SJCRH30 (cell line): ENCODE measurements at regions not wholly inside any gene's neighbourhood (a gene's known extent, or its start where the extent isn't known, plus 50 kb on each side); places are given as distances from the start of the nearest gene placed in this dataset.

Experiments used
- DNase-seq, 2 experiments: peaks; one replicate each; pipeline ENCODE4 v3.0.0-alpha.2; 2015 to 2020
- H3K27ac ChIP-seq: fragments of 250-450 bp; sonication (Bioruptor Pico); 2 replicates; pipeline ENCODE4 v1.5.1; 2020; ENCODE audit warnings: mild to moderate bottlenecking, moderate library complexity
- H3K27me3 ChIP-seq: fragments of 250-450 bp; sonication (Bioruptor Pico); 2 replicates; pipeline ENCODE4 v1.5.1; 2020; ENCODE audit warnings: mild to moderate bottlenecking, moderate library complexity
- H3K36me3 ChIP-seq: fragments of 250-450 bp; sonication (Bioruptor Pico); 2 replicates; pipeline ENCODE4 v1.5.1; 2020; ENCODE audit warnings: mild to moderate bottlenecking, moderate library complexity
- H3K4me1 ChIP-seq: fragments of 250-450 bp; sonication (Bioruptor Pico); 2 replicates; pipeline ENCODE4 v1.5.1; 2020; ENCODE audit warnings: mild to moderate bottlenecking, moderate library complexity
- H3K4me3 ChIP-seq: fragments of 250-450 bp; sonication (Bioruptor Pico); 2 replicates; pipeline ENCODE4 v1.5.1; 2020; ENCODE audit warnings: mild to moderate bottlenecking, moderate library complexity
- H3K9me3 ChIP-seq: fragments of 250-450 bp; sonication (Bioruptor Pico); replicated peaks from 2 replicates; pipeline ENCODE4 v1.5.1; 2020; ENCODE audit warnings: mild to moderate bottlenecking, moderate library complexity

DNA sequence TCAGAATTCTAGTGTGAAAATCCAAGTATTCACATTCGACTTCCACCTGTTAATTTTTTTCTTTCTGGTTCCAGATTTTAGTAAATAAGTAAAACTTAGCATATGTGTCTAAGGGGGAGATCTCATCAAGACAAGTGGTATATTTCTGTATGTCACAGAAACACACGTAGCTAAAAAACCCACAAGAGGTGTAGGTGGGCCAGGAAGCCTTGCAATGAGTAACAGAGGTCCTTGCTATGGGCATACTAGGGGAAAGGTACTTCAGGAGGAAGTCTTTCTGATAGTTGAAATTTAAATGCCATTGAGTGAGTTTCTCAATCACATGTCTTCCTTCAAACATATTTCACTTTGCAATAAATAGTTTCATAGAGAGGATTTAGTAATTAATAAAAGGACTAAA, 315.8 kb downstream of the MID1IP1 start:
- no peaks in the 10 kb centered on the region for H3K9me3 ChIP-seq
- H3K4me3 ChIP-seq: no peak overlapping the region
- H3K36me3 ChIP-seq: no peaks in the 10 kb centered on the region
- no peak overlapping the region for H3K27ac ChIP-seq
- no peaks in the 10 kb centered on the region for H3K27me3 ChIP-seq
- DNase-seq: no peak
- no peaks in the 10 kb centered on the region for H3K4me1 ChIP-seq

DNA sequence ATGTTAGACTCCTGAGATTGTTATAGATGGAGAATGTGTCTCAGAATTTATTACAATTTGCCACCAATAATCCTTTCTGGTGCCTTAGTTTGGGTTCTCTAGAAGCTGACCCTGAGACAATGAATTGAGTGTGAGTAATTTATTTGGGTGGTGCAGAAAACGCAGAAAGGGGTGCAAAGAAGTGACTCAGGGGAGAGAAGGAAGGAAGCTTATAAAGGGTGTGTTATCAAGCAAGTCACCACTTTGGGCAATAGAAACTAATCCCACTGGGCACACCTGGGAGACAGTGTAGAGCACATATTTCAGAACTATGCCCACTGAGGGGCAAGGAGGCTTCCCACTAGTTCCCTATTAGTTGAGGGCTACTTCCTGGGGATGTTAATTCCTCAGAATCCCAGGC, 320.6 kb downstream of the MID1IP1 start:
- H3K36me3 ChIP-seq: no peaks in the 10 kb centered on the region
- DNase-seq: no peak
- no peaks in the 10 kb centered on the region for H3K27me3 ChIP-seq
- no peaks in the 10 kb centered on the region for H3K9me3 ChIP-seq
- no peaks in the 10 kb centered on the region for H3K4me1 ChIP-seq
- no peak overlapping the region for H3K27ac ChIP-seq
- no peak overlapping the region for H3K4me3 ChIP-seq

DNA sequence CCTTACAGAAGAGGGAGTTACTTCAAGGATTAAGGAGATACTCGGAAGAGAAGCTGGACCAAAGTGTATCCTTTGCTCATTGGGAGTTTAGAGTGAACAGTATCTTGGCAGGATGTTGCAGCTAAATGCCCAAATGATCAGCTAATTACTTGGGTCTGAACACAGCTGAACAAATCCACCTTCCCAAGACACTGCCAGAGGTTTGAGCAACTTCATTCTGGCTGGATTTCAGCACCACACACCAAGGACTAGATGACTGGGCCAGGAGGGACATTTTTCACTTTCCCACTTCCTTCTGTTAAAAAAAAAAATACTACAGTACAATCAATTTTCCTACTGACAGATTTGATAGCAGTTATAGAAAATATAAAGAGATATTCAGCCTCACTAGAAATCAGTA, 324.6 kb downstream of the MID1IP1 start:
- H3K9me3 ChIP-seq: no peaks in the 10 kb centered on the region
- DNase-seq: no peak

DNA sequence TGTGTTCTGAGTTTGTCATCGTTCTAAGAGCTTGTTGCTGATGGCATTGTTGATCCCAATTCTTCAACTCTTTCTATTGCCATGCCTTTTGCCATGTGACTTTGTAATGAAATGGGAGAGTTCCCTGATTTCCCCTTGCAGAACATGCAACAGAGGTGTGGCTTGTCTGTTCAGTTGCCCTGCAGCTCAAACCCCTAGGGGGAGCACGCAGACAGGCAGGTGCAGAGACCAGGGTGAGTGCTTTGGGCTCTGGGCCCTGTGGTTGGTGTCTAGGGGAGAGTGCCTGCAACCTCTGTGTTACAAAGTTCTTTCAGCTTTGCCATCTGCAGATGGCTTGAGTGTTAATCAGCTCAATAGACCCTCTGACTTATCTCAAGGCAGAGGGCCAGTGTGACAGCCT, 332.7 kb downstream of the MID1IP1 start:
- peak in 1 of 2 experiments; percentile 9 for DNase-seq
- H3K4me1 ChIP-seq: no peaks in the 10 kb centered on the region
- no peak overlapping the region for H3K4me3 ChIP-seq
- H3K9me3 ChIP-seq: no peaks in the 10 kb centered on the region
- no peaks in the 10 kb centered on the region for H3K36me3 ChIP-seq
- no peaks in the 10 kb centered on the region for H3K27me3 ChIP-seq
- H3K27ac ChIP-seq: no peak overlapping the region

More for the DNA sequence above, 324.6 kb downstream of the MID1IP1 start:
- no peaks in the 10 kb centered on the region for H3K27me3 ChIP-seq
- H3K4me3 ChIP-seq: no peak overlapping the region
- no peaks in the 10 kb centered on the region for H3K36me3 ChIP-seq
- no peaks in the 10 kb centered on the region for H3K4me1 ChIP-seq
- no peak overlapping the region for H3K27ac ChIP-seq

DNA sequence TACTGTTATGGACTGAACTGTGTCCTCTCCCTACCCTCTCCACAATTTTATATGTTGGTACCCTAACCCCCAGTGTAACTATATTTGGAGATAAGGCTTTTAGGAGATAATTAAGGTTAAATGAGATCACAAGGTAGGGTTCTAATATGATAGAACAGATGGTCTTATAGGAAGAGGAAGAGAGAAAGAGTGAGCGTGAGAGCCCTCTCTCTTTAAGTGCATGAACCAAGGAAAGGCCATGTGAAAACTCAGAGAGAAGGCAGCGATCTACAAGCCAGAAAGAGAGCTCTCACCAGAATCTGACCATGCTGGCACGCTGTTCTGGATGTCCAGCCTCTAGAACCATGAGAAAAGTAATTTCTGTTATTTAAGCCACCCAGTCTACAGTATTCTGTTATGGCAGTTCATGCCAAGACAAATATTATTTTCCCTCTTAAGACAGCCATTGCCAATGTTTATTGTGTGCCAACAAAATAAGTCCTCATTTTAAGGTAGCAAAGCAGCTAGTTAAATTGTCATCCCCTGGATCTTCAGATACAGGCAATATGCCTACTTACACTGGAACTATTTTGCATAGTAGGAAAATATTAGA, 336.2 kb downstream of the MID1IP1 start:
- H3K36me3 ChIP-seq: no peaks in the 10 kb centered on the region
- no peaks in the 10 kb centered on the region for H3K4me1 ChIP-seq
- no peaks in the 10 kb centered on the region for H3K9me3 ChIP-seq
- DNase-seq: no peak
- no peak overlapping the region for H3K27ac ChIP-seq
- no peak overlapping the region for H3K4me3 ChIP-seq
- H3K27me3 ChIP-seq: no peaks in the 10 kb centered on the region

DNA sequence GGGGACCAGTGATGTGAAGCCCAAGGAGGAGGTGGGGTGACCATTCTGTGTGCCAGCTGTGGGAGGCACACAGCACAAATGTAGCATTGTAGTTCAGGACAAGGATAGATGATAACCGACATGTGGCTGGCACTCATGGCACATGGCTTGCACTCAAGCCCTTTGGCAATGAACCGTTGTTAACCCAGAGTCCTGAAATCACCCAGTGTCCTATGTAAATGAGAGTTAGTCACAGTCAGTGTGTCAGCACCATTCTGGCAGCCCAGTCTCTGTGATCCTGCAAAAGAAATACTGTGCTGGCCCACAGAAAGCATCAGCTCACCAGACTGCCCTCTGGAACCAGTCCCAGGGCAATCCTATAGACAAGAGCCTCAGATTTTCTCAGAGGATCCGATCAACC, 339.3 kb downstream of the MID1IP1 start:
- no peak for DNase-seq
- Histone ChIP-seq H3K27ac (no peak overlapping the region), H3K27me3 (no peaks in the 10 kb centered on the region), H3K9me3 (no peaks in the 10 kb centered on the region), H3K4me1 (no peaks in the 10 kb centered on the region), H3K36me3 (no peaks in the 10 kb centered on the region), H3K4me3 (no peak overlapping the region)

DNA sequence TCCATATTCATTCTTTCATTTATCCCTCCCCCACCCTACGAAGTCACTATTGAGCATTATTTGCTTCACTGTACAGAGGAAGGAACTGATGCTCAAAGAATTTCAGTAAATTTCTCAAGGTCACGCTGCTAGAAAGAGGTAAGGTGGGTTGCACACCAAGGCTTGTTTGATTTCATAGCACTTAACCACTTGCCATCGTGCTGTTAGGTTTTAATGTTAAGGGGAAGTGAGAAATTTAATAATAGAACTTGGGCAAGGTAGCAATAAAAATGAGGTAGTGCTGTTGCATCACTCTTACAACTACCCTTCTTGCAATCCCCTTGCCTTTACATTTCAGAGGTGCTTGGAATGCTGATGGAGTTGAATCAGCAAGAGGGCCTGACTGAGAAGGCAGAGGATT, 343.1 kb downstream of the MID1IP1 start:
- Histone ChIP-seq H3K4me3 (no peak overlapping the region), H3K27ac (no peak overlapping the region), H3K4me1 (no peaks in the 10 kb centered on the region), H3K9me3 (no peaks in the 10 kb centered on the region), H3K27me3 (no peaks in the 10 kb centered on the region), H3K36me3 (no peaks in the 10 kb centered on the region)
- DNase-seq: no peak

DNA sequence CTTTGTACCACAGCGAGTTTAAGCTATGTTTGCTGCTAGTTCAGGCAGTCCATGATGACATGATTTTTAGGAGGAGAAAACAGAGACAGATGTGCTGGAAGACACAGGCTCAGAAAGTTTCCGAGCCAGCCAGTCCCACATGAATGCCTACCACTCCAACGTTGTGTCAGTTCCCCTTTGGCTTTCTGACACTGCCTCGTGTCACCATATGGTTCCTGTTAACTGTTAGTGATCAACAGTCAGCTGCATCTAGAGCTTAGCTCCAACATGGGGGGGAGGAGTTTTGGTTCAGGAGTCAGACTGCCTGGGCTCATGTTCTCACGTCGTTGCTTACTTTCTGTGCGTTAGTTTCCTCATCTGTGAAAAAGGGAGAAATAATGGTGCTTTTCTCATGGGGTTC, 343.7 kb downstream of the MID1IP1 start:
- no peak overlapping the region for H3K4me3 ChIP-seq
- no peak for DNase-seq
- H3K27me3 ChIP-seq: no peaks in the 10 kb centered on the region
- no peaks in the 10 kb centered on the region for H3K9me3 ChIP-seq
- H3K4me1 ChIP-seq: no peaks in the 10 kb centered on the region
- H3K27ac ChIP-seq: no peak overlapping the region
- no peaks in the 10 kb centered on the region for H3K36me3 ChIP-seq

DNA sequence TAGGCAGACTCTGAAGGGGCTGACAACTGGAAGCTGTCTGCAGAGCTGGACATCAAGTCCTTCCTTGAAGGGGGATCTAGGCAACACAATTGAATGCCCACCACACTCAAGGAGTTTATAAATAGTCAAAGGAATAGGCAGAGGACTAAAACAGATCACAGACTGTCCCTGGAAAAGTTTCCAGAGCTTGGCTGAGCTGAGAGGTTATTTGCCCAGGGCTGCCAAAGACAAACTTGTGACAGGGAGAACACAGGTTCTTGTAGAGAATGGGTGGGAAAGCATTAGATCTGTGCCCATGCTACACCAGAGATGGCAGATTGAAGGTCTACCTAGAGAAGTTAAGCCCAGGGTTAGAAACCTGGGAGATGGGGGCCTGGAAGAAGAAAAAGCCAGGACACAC, 344.6 kb downstream of the MID1IP1 start:
- no peaks in the 10 kb centered on the region for H3K4me1 ChIP-seq
- no peak overlapping the region for H3K27ac ChIP-seq
- no peaks in the 10 kb centered on the region for H3K36me3 ChIP-seq
- no peaks in the 10 kb centered on the region for H3K9me3 ChIP-seq
- H3K27me3 ChIP-seq: no peaks in the 10 kb centered on the region
- no peak overlapping the region for H3K4me3 ChIP-seq
- DNase-seq: no peak

DNA sequence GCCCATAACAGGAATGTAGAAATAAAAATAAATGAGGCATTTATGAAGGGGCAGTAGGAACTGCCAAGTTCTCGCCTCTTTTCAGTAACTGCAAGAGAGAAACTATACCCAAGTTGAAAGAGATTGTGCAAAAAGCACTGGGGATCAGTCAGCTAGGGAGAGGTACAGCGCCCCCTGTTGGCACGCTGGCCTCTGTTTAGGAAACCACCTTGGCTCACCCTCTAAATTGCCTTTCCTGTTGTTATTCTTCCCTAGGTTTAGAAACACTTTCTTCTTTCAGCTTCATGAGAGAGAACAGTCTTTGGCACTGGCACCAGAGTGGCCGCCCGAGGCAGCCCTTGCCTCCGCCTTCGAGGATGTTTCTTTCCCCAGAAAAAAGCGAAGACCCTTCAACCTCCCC, 348.5 kb downstream of the MID1IP1 start:
- H3K27ac ChIP-seq: no peak overlapping the region
- no peaks in the 10 kb centered on the region for H3K27me3 ChIP-seq
- H3K9me3 ChIP-seq: no peaks in the 10 kb centered on the region
- no peak overlapping the region for H3K4me3 ChIP-seq
- no peaks in the 10 kb centered on the region for H3K36me3 ChIP-seq
- H3K4me1 ChIP-seq: peaks cover 5% of the 10 kb centered on the region
- DNase-seq: peak; percentile 38 to 68

DNA sequence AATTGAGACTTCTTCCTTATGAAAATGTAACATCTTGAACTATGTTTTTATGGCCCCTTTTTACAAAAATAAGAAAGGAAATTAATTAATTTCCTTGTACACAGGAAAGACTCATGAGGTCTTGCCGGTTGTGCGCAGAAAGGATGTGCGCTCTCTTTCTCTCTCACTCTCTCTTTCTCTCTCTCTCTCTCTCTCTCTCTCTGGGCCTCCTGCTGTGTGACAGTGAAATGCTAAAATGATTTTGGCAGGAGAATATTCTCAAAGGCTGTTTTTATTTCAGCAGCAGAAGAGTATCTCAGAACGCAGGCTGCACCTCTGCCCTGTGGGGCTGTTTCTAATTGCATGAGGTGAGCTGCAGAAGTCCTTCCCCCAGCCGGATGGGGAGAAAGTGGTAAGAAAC, 349.0 kb downstream of the MID1IP1 start:
- no peak overlapping the region for H3K4me3 ChIP-seq
- no peak overlapping the region for H3K27ac ChIP-seq
- H3K27me3 ChIP-seq: no peaks in the 10 kb centered on the region
- no peaks in the 10 kb centered on the region for H3K9me3 ChIP-seq
- no peaks in the 10 kb centered on the region for H3K36me3 ChIP-seq
- no peak for DNase-seq
- H3K4me1 ChIP-seq: peaks cover 5% of the 10 kb centered on the region

DNA sequence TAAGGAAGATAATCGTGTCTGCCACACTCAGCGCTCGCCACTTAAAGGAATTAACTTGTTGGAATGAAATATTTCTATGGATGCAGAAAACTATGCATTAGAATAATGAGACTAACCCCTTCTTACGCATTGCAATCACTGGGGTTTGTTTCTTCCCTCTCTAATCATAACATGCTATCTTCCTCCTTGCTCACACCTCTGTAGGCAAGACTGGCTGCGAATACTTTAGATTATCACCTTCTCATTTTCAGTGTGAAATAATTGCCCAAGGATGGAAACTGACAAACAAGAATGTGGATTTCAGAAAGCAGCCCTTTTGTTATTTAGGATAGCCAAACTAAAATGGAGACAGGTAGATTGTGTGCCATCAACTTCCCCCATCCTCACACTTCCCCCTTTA, 349.4 kb downstream of the MID1IP1 start:
- Histone ChIP-seq H3K27me3 (no peaks in the 10 kb centered on the region), H3K4me1 (peaks cover 5% of the 10 kb centered on the region), H3K4me3 (no peak overlapping the region), H3K27ac (no peak overlapping the region), H3K9me3 (no peaks in the 10 kb centered on the region), H3K36me3 (no peaks in the 10 kb centered on the region)
- no peak for DNase-seq

DNA sequence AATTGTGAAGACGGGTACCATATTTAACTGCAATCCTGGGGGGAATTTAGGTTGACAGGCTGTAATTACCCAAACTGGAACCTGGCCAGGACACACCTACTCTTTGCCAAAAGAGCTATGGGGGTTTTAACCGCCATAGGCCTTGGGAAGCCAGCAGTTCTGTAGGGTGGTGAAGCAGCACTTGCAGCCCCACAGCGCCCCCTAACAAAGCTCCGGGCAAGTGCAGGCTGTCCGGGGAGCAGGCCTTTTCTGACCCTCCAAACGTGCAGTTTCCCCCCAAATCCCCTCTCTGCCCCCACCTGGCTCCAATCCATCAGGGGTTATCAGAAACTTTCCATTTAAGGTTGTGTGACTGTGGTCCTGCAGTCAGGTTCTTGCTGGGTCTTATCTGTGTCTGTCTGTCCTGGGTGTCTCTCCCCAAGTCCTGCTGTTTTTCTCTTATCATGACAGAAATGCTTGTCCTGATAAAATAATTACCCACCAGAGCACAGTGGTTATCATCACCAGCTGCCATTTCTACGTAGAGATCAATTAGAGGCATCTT, 350.9 kb downstream of the MID1IP1 start:
- peak; percentile 54 to 71 for DNase-seq
- Histone ChIP-seq H3K9me3 (no peaks in the 10 kb centered on the region), H3K27ac (no peak overlapping the region; the same call in 1 of the 2 replicates), H3K27me3 (no peaks in the 10 kb centered on the region), H3K36me3 (no peaks in the 10 kb centered on the region), H3K4me1 (peaks cover 5% of the 10 kb centered on the region), H3K4me3 (no peak overlapping the region)

DNA sequence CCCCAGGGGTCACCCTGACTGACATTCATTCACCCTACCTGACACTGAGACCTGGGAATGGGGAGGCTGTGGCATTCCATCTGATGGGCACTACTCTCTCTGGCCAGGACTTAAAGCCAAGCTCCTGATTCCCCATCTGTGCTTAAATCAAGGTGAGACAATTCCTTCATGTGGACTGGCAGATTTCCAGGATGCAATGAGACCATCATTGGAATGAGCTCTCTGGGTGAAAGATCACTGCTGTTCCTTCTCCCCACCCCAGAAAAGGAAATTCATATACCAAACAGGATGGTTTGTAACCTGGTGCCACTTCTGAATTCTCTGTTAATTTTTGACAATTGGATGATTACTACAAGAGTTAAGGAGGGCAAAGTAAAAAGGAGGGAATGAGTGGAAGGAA, 354.8 kb downstream of the MID1IP1 start:
- Histone ChIP-seq H3K27me3 (no peaks in the 10 kb centered on the region), H3K4me3 (no peak overlapping the region), H3K27ac (no peak overlapping the region), H3K36me3 (no peaks in the 10 kb centered on the region), H3K4me1 (peaks cover 19% of the 10 kb centered on the region), H3K9me3 (no peaks in the 10 kb centered on the region)
- DNase-seq: no peak

DNA sequence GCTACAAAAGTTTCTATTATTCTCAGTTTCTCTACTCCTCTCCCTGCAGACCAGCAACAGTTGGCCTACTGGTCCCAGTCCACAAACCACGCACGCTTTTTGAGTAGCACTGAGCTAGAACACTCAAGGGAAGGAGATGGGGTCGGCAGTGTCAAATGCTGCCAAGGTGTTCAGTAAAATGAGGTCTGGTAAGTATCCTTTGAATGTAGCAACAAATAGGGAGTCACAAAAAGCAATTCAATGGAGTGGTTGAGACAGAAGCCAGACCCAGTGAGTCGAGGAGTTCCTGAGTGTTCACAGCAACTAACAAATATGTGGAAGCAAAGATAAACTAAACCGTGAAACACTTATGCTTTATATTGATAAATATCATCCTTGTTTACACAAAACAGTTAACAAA, 355.7 kb downstream of the MID1IP1 start:
- Histone ChIP-seq H3K4me1 (peaks cover 16% of the 10 kb centered on the region), H3K36me3 (no peaks in the 10 kb centered on the region), H3K27me3 (no peaks in the 10 kb centered on the region), H3K4me3 (no peak overlapping the region), H3K9me3 (no peaks in the 10 kb centered on the region), H3K27ac (no peak overlapping the region)
- no peak for DNase-seq

DNA sequence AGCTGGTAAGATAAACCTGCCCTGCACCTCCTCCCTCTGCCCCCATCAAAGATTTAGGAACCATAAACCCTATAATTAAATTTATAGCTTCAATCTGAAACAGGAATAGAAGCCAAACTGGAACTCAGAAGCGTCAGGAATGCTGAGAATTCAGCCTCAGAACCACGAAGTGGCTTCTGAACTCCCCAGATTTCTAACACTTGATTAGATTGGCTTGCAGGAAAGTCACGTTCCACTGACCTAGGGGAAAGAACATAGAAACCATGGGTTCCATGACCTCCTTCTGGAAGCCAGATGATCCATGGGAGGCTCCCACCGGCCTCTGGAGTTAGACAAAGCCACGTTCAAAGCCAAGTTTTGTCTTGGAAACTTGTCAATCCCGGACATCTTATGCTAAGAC, 356.5 kb downstream of the MID1IP1 start:
- Histone ChIP-seq H3K27ac (peak overlapping the region; percentile 84), H3K36me3 (no peaks in the 10 kb centered on the region), H3K9me3 (no peaks in the 10 kb centered on the region), H3K4me1 (peaks cover 13% of the 10 kb centered on the region), H3K27me3 (no peaks in the 10 kb centered on the region), H3K4me3 (no peak overlapping the region)
- peak in 1 of 2 experiments; percentile 22 for DNase-seq
